Upper lobe of left lung (tissue), 4 donors: ENCODE measurements at regions not wholly inside any gene's neighbourhood (a gene's known extent, or its start where the extent isn't known, plus 50 kb on each side); places are given as distances from the start of the nearest gene placed in this dataset.

ENCODE experiments used
- CTCF ChIP-seq, 6 experiments: fragments of 450-650 bp in 4 of 6; fragments of 200-600 bp in 2 of 6; sonication (generic) in 2 of 6; IDR thresholded peaks; one replicate each; pipeline ENCODE4 v1.5.1; 2016 to 2019; ENCODE audit warnings: antibody characterized with exemption in 6 of 6
- EP300 ChIP-seq, 4 donors: sonication (generic); formaldehyde crosslinking; IDR thresholded peaks; one replicate each; pipeline ENCODE4 v1.5.1; 2017; ENCODE audit warnings: antibody characterized with exemption in 4 of 4, control low read depth in 2 of 4
- POLR2A ChIP-seq, 4 donors: fragments of 450-650 bp; IDR thresholded peaks; one replicate each; pipeline ENCODE4 v1.5.1; 2016 to 2017; ENCODE audit warnings: antibody characterized with exemption in 4 of 4, mild to moderate bottlenecking in 2 of 4
- POLR2AphosphoS5 ChIP-seq, 2 donors: sonication (generic); formaldehyde crosslinking; IDR thresholded peaks; one replicate each; pipeline ENCODE4 v1.5.1; 2017; ENCODE audit warnings: antibody characterized with exemption in 2 of 2

DNA sequence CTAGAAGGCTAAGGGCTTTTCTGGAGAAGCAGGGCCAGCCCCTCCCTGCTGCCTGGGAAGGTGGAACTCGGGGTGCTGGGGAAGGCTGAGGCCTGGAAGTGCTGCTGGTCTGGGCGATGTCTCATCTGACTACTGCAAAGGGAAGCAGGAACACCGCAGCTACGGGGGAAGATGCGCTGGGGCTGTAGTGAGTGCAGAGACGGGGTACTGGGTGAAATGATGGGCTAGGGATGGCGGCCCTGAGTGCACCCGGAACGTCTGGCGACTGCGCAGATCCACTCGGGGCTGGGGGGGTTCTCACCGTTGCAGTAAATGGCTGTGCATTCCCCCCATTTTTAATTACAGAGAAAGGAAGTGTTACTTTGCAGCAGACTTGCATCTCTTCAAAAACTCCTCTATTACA lies 195.4 kb upstream of the ADARB2 start:
- TF ChIP-seq CTCF (IDR thresholded peaks at IDR 0.05) (no peak), EP300 (IDR thresholded peaks at IDR 0.05) (no peak), POLR2A (IDR thresholded peaks at IDR 0.05) (no peak), POLR2AphosphoS5 (IDR thresholded peaks at IDR 0.05) (no peak)
